ENCODE measurements at regions not wholly inside any gene's neighbourhood (a gene's known extent, or its start where the extent isn't known, plus 50 kb on each side); places are given as distances from the start of the nearest gene placed in this dataset.

- TF ChIP-seq REST (tag by site-specific recombination; IDR thresholded peaks at IDR 0.05) (no peak), ZNF558 (tag by site-specific recombination; IDR thresholded peaks at IDR 0.05) (no peak), ZNF660 (tag by site-specific recombination; IDR thresholded peaks at IDR 0.05) (no peak), TCF7L2 (IDR thresholded peaks at IDR 0.05; ENCODE audit: borderline replicate concordance, low read depth, low read length) (no peak), ZBTB17 (tag by site-specific recombination; IDR thresholded peaks at IDR 0.05) (no peak), PRDM1 (tag by site-specific recombination; IDR thresholded peaks at IDR 0.05) (no peak)
- TF ChIP-seq, protein P1, sequence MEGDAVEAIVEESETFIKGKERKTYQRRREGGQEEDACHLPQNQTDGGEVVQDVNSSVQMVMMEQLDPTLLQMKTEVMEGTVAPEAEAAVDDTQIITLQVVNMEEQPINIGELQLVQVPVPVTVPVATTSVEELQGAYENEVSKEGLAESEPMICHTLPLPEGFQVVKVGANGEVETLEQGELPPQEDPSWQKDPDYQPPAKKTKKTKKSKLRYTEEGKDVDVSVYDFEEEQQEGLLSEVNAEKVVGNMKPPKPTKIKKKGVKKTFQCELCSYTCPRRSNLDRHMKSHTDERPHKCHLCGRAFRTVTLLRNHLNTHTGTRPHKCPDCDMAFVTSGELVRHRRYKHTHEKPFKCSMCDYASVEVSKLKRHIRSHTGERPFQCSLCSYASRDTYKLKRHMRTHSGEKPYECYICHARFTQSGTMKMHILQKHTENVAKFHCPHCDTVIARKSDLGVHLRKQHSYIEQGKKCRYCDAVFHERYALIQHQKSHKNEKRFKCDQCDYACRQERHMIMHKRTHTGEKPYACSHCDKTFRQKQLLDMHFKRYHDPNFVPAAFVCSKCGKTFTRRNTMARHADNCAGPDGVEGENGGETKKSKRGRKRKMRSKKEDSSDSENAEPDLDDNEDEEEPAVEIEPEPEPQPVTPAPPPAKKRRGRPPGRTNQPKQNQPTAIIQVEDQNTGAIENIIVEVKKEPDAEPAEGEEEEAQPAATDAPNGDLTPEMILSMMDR (tag by site-specific recombination; IDR thresholded peaks at IDR 0.05), result no peak
These were observed 468.0 kb downstream of the UQCRFS1 start for GRCh38 chr19:28744943-28745342.
